IPS DF 6.9 (cell line): ENCODE measurements at regions not wholly inside any gene's neighbourhood (a gene's known extent, or its start where the extent isn't known, plus 50 kb on each side); places are given as distances from the start of the nearest gene placed in this dataset.

ENCODE experiments used
- DNase-seq: peaks from one replicate; pipeline ENCODE4 v3.0.0-alpha.2; 2013; ENCODE audit warnings: low read depth, low spot score
- H3K27ac ChIP-seq: one replicate; pipeline ENCODE4 v1.5.1; 2013; ENCODE audit warnings: low read length, control low read depth
- H3K27me3 ChIP-seq: 2 replicates; pipeline ENCODE4 v1.6.1; 2013; ENCODE audit warnings: mild to moderate bottlenecking, low read length; ENCODE audit not compliant: control insufficient read depth, insufficient read depth
- H3K36me3 ChIP-seq: 2 replicates; pipeline ENCODE4 v1.6.1; 2013; ENCODE audit warnings: low read length; ENCODE audit not compliant: control insufficient read depth, insufficient read depth
- H3K4me1 ChIP-seq: 2 replicates; pipeline ENCODE4 v1.6.1; 2013; ENCODE audit warnings: low read length; ENCODE audit not compliant: control insufficient read depth, insufficient read depth
- H3K4me3 ChIP-seq: 2 replicates; pipeline ENCODE4 v1.5.1; 2013; ENCODE audit warnings: mild to moderate bottlenecking, low read length
- H3K9me3 ChIP-seq: 2 replicates; pipeline ENCODE4 v1.6.1; 2013; ENCODE audit warnings: low read length, inconsistent platforms; ENCODE audit not compliant: control insufficient read depth, insufficient read depth
- WGBS: extraction: QIAGEN DNeasy Blood & Tissue Kit; methylation state at CpG from one replicate; pipeline ENCODE4 v1.1.7; 2013; ENCODE audit warnings: mixed read lengths, missing lambda C conversion rate; ENCODE audit not compliant: insufficient read length, insufficient coverage; 5-methylcytosine and 5-hydroxymethylcytosine counted together

- H3K36me3 ChIP-seq = no peaks in the 10 kb centered on the region
- no CpG with 5 or more reads among the region's 7 CpGs for WGBS
- no peaks in the 10 kb centered on the region for H3K4me1 ChIP-seq
- no peak overlapping the region for H3K27ac ChIP-seq
- no peaks in the 10 kb centered on the region for H3K27me3 ChIP-seq
- H3K9me3 ChIP-seq = no peaks in the 10 kb centered on the region
- H3K4me3 ChIP-seq = no peak overlapping the region
- no peak for DNase-seq
Measured at GRCh38 chrX:125089761-125090445, 229.8 kb upstream of the TEX13C start.

GRCh38 chrX:125093852-125094251, 225.8 kb upstream of the TEX13C start:
- no peak overlapping the region for H3K27ac ChIP-seq
- H3K4me3 ChIP-seq = no peak overlapping the region
- H3K4me1 ChIP-seq = no peaks in the 10 kb centered on the region
- no peaks in the 10 kb centered on the region for H3K27me3 ChIP-seq
- no peaks in the 10 kb centered on the region for H3K36me3 ChIP-seq
- no peak for DNase-seq
- H3K9me3 ChIP-seq = no peaks in the 10 kb centered on the region
- no CpG with 5 or more reads among the region's 3 CpGs for WGBS

DNA sequence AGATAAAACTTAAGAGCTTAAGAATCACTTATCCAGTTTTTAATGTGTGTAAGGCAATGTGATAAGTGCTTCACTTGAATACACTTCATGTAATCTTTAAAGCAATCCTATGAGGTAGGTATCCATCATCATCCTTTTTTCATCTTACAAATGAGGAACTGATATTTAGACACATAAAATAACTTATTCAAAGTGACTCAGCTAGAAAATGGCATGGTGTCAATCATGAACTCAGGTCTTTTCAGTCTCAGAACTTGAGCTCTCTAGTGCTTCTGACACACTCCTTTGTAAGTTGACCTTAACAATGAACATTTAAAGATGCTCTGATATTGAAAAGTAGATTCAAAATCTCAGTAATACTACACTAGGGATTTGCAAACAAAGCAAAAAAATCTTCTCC, 224.8 kb upstream of the TEX13C start:
- no peak overlapping the region for H3K4me3 ChIP-seq
- H3K4me1 ChIP-seq = no peaks in the 10 kb centered on the region
- no peaks in the 10 kb centered on the region for H3K36me3 ChIP-seq
- H3K27me3 ChIP-seq = no peaks in the 10 kb centered on the region
- no peak overlapping the region for H3K27ac ChIP-seq
- no peaks in the 10 kb centered on the region for H3K9me3 ChIP-seq
- DNase-seq = no peak

GRCh38 chrX:125096469-125096868, 223.2 kb upstream of the TEX13C start:
- H3K36me3 ChIP-seq = no peaks in the 10 kb centered on the region
- no CpG with 5 or more reads among the region's 2 CpGs for WGBS
- DNase-seq = no peak
- H3K27me3 ChIP-seq = no peaks in the 10 kb centered on the region
- no peak overlapping the region for H3K27ac ChIP-seq
- no peaks in the 10 kb centered on the region for H3K9me3 ChIP-seq
- H3K4me3 ChIP-seq = no peak overlapping the region
- H3K4me1 ChIP-seq = no peaks in the 10 kb centered on the region

GRCh38 chrX:125096870-125097269, 222.8 kb upstream of the TEX13C start:
- no peaks in the 10 kb centered on the region for H3K9me3 ChIP-seq
- H3K4me3 ChIP-seq = no peak overlapping the region
- H3K36me3 ChIP-seq = no peaks in the 10 kb centered on the region
- H3K27ac ChIP-seq = no peak overlapping the region
- no peaks in the 10 kb centered on the region for H3K27me3 ChIP-seq
- DNase-seq = no peak
- no peaks in the 10 kb centered on the region for H3K4me1 ChIP-seq
- WGBS = no CpG with 5 or more reads among the region's 1 CpG

GRCh38 chrX:125101971-125102755, 217.5 kb upstream of the TEX13C start:
- Histone ChIP-seq H3K36me3 (no peaks in the 10 kb centered on the region), H3K9me3 (no peaks in the 10 kb centered on the region), H3K27ac (no peak overlapping the region), H3K4me3 (no peak overlapping the region), H3K27me3 (no peaks in the 10 kb centered on the region), H3K4me1 (no peaks in the 10 kb centered on the region)
- WGBS = no CpG with 5 or more reads among the region's 1 CpG
- DNase-seq = no peak

DNA sequence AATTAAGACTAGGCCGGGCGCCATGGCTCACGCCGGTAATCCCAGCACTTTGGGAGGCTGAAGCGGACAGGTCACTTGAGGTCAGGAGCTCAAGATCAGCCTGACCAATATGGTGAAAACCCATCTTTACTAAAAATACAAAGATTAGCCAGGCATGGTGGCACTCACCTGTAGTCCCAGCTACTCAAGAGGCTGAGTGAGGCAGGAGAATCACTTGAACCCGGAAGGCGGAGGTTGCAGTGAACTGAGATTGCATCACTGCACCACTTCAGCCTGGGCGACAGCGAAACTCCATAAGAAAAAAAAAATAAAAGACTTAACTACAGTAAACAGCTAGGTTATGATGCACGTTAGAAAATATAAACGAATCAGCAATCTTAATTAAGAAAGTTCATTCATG, 216.0 kb upstream of the TEX13C start:
- no peak overlapping the region for H3K27ac ChIP-seq
- no peak overlapping the region for H3K4me3 ChIP-seq
- no peak for DNase-seq
- H3K9me3 ChIP-seq = no peaks in the 10 kb centered on the region
- H3K27me3 ChIP-seq = no peaks in the 10 kb centered on the region
- H3K36me3 ChIP-seq = no peaks in the 10 kb centered on the region
- no peaks in the 10 kb centered on the region for H3K4me1 ChIP-seq
- no CpG with 5 or more reads among the region's 11 CpGs for WGBS

DNA sequence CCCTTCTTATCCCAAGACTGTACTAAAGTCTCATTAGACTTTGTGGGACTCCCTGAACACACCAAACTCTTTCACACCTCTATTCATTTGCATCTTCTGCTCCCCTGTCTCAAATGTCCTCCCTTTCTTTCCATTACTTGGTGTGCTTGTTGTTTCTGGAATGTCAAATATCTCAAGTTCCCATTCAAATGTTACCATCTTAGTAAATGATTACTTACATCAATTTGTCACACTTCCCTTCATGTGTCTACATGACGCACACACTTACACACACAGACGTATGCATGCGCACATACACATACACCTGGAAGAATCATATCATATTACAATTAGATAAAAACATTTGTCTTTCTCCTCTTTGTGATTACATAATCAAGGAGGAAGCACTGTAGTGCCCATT, 210.8 kb upstream of the TEX13C start:
- Histone ChIP-seq H3K9me3 (no peaks in the 10 kb centered on the region), H3K36me3 (no peaks in the 10 kb centered on the region), H3K4me3 (no peak overlapping the region), H3K4me1 (no peaks in the 10 kb centered on the region), H3K27me3 (no peaks in the 10 kb centered on the region), H3K27ac (no peak overlapping the region)
- WGBS = no CpG with 5 or more reads among the region's 3 CpGs
- DNase-seq = no peak

GRCh38 chrX:125131164-125131563, 188.5 kb upstream of the TEX13C start:
- no peak for DNase-seq
- Histone ChIP-seq H3K4me1 (no peaks in the 10 kb centered on the region), H3K27me3 (no peaks in the 10 kb centered on the region)

GRCh38 chrX:125132274-125132673, 187.4 kb upstream of the TEX13C start:
- H3K9me3 ChIP-seq = no peaks in the 10 kb centered on the region
- no peak for DNase-seq

More at GRCh38 chrX:125131164-125131563, 188.5 kb upstream of the TEX13C start:
- Histone ChIP-seq H3K27ac (no peak overlapping the region), H3K36me3 (no peaks in the 10 kb centered on the region), H3K9me3 (no peaks in the 10 kb centered on the region), H3K4me3 (no peak overlapping the region)

GRCh38 chrX:125137521-125137920, 182.2 kb upstream of the TEX13C start:
- Histone ChIP-seq H3K4me3 (no peak overlapping the region), H3K9me3 (no peaks in the 10 kb centered on the region), H3K27me3 (no peaks in the 10 kb centered on the region), H3K27ac (no peak overlapping the region), H3K4me1 (no peaks in the 10 kb centered on the region), H3K36me3 (no peaks in the 10 kb centered on the region)
- WGBS = no CpG with 5 or more reads among the region's 1 CpG
- no peak for DNase-seq

More at GRCh38 chrX:125132274-125132673, 187.4 kb upstream of the TEX13C start:
- Histone ChIP-seq H3K27ac (no peak overlapping the region), H3K4me1 (no peaks in the 10 kb centered on the region), H3K27me3 (no peaks in the 10 kb centered on the region), H3K36me3 (no peaks in the 10 kb centered on the region), H3K4me3 (no peak overlapping the region)
- no CpG with 5 or more reads among the region's 2 CpGs for WGBS
